NCI-H1694 treated with DMSO at 0.1 percent for 48 hours (cell line): ENCODE measurements at regions not wholly inside any gene's neighbourhood (a gene's known extent, or its start where the extent isn't known, plus 50 kb on each side); places are given as distances from the start of the nearest gene placed in this dataset.

Experiments used
- DNase-seq: peaks from one replicate; lab custom pipeline; 2025; lab: John Stamatoyannopoulos, UW

DNA sequence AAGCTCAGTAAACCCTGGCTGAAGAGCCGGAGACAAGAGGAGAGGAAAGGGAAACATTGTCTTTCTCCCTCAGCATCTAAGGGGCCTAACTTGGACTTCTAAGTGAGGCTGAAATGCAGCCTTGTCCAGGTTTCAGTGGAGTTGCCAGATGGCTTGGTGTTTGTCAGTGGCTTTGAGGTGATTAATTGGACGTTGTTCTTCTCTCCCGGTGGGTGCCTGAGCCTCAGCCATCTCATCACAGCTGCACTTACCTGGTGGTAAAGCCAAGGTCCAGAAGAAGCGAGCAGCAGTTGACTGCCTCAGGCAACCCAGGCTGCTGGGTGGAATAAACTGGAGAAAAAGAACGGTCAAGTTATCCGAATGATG lies 202.2 kb upstream of the NLRP1 start:
- no peak for DNase-seq

- no peak for DNase-seq
Measured at GRCh38 chr17:5788266-5788900, 204.1 kb upstream of the NLRP1 start.

GRCh38 chr17:5789528-5789927 lies 205.2 kb upstream of the NLRP1 start:
- no peak for DNase-seq

GRCh38 chr17:5793157-5793556 lies 208.8 kb upstream of the NLRP1 start:
- DNase-seq = no peak

DNA sequence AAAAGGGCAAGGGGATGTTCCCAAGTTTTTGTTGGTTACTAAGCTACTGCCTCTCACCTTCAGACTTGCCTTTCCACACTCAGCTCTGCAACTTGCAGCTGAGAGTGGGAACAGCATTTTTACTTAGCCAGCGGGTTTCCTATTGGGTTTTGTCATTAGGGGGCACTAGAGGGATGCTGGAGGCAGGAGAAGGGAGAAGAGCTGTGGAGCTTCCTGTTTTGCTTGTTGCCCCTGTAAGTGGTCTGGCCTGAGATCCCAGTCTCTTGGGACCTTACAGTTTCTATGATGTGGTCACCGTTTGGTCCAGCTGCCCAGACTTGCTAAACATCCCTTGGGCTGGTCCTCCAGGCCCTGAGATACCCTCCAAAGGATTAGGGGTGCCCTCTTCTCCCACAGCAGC lies 209.6 kb upstream of the NLRP1 start:
- DNase-seq = peak; percentile 52

DNA sequence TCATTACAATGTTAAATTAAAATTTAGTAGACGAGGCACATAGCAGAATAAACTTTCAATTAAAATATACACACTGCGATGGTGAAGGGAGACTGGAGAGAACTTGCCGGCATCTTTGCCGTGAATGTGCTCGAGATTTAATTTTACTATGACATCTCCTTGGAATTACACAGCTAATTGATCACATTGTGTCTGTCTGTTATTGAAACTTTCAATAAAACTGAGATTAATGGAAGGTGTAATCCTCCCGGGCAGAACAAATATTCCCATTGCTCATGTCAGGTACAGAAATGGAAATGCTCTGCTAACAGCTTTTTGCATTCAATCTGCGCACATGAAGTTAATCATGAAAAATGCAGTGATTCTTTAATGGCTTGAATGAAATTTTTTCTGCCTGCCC lies 210.1 kb upstream of the NLRP1 start:
- DNase-seq = no peak

- no peak for DNase-seq
Measured at GRCh38 chr17:5794881-5795506, 210.7 kb upstream of the NLRP1 start.

DNA sequence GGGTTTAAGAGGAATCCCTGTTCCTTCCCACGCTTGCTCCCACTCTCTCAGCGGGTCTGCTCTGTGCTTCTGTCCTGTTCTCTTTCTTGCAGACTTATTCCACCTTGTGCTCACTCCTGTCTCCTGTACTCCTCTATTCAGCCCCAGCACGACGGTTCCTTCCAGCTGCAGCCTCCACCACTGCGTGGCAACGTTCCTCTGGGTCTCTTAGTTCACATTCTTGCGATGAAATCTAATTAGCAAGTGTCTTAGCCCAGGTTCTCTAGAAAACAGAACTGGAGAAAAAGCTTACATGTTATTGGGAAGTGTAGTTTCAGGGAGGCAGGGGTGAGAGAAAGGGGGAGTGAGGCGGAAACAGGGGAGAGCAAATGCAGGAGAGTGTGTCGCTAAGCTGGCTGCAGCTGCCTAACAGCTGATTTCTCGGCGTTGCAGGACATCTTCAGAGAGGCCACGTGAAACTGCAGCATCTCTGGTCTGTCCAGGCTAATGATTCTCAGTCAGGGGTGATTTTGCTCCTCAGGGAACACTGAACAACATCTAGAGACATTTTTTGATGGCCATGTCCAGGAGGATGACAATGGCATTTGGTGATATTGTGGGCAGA lies 213.2 kb upstream of the NLRP1 start:
- no peak for DNase-seq

DNA sequence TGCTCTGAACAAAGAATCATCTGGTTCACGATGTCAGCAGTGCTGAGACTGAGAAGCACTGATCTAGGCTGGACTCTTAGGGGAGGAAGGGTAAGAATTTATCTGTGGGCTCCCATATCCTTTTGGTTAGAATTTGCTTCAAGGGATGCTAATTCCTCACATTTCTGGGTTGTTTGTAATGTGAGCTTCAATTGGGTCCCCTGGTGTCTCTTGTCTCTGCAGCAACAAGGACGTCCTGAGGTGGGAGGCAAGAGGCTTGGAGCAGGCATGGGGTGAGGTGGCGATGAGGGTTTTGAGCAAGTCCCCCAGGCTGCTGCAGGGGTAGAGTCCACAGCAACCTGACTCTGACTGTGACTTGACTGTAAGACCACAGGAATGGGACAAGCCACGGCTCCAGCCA lies 213.8 kb upstream of the NLRP1 start:
- no peak for DNase-seq

GRCh38 chr17:5800131-5800530 lies 215.8 kb upstream of the NLRP1 start:
- DNase-seq = no peak

GRCh38 chr17:5800646-5801045 lies 216.3 kb upstream of the NLRP1 start:
- DNase-seq = no peak

GRCh38 chr17:5804251-5804650 lies 219.9 kb upstream of the NLRP1 start:
- no peak for DNase-seq

DNA sequence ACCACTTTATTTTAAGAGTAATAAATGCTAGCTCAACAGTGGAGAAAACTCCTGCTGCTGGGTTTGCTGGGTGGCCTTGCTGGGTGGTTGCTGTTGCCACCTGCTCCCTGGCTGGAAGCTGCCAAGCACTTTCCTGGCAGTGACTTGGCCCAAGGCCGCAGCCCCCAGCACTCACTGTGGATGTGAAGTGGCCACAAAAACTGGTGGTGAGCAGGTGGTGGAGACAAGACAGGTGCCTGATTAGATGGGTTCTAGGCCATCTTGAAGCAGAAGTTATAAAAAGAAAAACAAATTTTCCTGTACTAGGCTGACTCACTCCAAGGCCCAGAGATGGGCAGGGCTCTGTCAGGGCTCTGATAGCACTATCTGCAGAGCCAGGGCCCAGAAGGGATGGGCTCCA lies 224.7 kb upstream of the NLRP1 start:
- DNase-seq = no peak

- DNase-seq = no peak
Measured at GRCh38 chr17:5809580-5810188, 225.4 kb upstream of the NLRP1 start.

DNA sequence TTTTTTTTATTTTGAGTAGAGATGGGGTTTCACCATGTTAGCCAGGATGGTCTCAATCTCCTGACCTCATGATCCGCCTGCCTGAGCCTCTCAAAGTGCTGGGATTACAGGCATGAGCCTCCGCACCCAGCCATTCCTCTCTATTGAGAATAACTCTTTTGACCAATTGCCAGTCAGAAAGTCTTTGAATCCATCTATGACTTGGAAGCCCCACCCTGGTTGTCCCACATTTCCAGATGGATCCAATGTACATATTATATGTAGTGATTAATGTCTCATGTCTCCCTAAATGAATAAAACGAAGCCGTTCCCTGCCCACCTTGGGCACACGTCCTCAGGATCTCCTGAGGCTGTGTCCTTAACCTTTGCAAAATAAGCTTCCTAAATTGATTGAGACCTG lies 228.3 kb upstream of the NLRP1 start:
- no peak for DNase-seq

GRCh38 chr17:5813357-5813756 lies 229.0 kb upstream of the NLRP1 start:
- DNase-seq = no peak

DNA sequence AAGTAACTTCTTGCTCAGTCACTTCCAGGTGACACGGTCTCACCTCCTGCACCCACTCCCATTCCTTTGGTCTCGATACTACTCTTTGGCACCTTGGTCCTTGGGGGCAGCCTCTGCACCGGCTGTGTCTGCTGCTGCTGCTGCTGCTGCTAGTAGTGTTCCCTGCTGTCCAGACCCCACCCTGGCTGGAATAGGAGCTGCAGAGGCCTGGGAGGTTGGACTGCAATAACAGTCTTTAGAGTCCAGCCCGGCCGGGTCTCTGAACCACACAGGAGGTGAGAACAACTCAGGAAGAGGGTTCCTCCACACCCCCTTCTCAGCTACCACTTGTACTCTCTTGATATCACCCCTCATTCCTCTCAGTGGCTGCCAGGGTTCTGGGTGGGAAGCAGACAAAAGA lies 231.1 kb upstream of the NLRP1 start:
- DNase-seq = no peak

DNA sequence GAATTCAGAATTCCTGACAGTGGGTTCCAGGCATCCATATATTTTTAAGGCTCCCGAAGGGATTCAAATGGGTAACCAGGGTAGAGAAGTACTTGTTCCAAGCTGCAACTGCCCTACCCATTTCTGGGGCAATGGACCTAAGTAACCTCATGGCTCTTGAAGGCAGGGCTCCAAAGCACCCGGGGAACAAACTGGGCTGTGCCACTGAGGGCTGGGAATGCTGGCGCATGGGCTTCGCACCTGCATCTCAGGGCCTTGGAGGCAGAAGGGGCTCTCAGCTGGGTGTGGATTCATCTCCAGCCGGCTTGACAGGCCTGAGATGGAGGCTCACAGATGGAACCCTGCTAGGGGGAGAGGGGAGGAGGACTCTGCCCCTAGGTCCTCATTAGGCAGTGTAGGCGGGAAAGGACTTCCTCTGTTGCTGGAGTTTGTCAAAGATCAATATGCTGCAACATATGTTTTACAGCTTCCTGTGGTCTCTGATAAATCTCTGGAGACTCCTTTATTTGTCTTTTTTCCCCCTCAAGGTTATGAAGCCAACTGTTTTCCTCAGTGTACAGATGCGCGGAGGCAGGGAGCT lies 232.3 kb upstream of the NLRP1 start:
- DNase-seq = peak; percentile 94

DNA sequence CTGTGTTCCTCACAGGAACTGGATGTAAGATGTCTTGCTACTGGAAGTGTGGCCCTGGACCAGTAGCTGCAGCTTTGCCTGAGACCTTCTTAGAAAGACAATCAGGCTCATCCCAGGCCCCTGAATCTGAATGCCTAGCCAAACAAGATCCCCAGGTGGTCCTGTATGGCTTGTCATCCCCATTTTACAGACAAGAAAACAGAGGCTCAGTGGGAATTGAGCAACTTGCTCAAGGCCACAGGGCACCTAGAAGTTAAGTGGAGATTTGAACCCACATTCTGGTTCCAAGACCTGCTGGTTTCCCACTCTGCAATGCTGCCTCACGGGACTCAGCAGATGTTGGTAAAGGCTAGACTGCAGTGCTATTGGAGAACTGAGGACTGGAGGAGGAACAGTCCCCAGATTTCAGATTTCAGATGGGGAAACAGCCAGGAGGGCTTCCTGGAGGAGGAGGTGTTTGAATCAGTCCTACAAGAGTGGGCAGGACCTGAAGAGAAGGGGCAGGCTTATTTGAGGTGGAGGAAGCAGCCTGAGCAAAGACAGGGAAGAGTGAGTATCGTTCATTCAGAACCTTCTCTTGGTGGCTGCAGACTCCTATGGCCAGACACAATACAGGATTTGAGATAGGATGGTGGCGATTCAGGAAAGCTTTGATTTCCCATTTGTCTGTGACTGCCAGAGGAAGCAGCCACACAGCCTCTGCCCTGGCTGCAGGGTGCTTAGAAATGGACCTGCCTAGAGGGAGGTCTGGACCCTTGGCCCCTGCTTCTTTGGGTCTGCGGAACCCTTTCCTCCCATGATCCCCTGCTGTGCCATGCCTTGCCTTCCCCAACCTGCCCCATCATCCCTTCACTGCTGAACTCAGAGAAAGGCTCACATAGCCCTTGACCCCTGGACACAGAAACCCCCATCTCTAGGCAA lies 233.4 kb upstream of the NLRP1 start:
- no peak for DNase-seq

GRCh38 chr17:5819396-5819795 lies 235.1 kb upstream of the NLRP1 start:
- no peak for DNase-seq

DNA sequence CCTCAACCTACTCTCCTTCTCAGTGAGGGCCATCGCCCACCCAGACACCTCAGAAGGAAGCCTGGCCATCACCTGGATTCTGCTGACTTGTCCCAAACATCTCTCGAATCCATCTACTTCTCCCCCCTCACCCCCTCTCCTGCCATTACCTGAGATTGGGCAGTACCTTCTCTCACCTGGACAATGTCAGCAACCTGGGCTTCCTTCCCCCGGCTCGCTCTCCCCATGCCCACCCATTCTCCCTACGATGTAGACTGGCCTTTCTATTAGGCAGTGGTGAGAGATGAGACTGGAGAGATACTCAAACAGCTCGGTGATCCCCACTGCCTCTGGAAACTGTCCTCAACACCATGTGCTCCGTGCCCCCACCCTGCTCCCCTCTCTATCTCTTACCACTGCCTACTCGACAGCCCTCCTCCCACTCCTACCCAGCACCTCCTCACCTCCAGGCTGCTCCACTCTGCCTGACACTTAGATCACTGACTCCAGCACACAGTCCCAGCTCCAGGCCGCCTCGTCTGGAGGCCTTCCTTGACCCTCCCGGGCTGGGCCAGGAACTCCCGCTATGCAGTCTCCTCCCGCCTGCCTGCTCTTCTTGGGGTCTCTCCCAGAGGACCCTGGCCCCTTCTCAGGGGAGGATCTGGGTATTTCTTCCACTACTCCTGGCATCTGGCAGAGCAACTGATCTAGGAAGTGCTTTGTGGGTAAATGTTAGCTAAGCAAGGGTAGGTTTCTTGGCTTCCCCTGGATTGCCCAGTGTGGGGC lies 235.8 kb upstream of the NLRP1 start:
- no peak for DNase-seq
